Subcutaneous abdominal adipose tissue (tissue), 5 donors: ENCODE measurements at regions not wholly inside any gene's neighbourhood (a gene's known extent, or its start where the extent isn't known, plus 50 kb on each side); places are given as distances from the start of the nearest gene placed in this dataset.

Experiments used
- H3K27ac ChIP-seq: one replicate; pipeline ENCODE4 v1.7.0; 2013; ENCODE audit warnings: low read depth, mild to moderate bottlenecking, inconsistent platforms, low read length, moderate library complexity
- H3K27me3 ChIP-seq, 5 donors: one replicate each; pipeline ENCODE4 v1.7.0; 2013; ENCODE audit warnings: low read length in 5 of 5, inconsistent platforms in 1 of 5; ENCODE audit not compliant: control insufficient read depth in 5 of 5, insufficient read depth in 4 of 5
- H3K36me3 ChIP-seq, 5 donors: one replicate each; pipeline ENCODE4 v1.7.0; 2013; ENCODE audit warnings: low read length in 5 of 5; ENCODE audit not compliant: control insufficient read depth in 5 of 5, insufficient read depth in 5 of 5
- H3K4me1 ChIP-seq, 5 donors: one replicate each; pipeline ENCODE4 v1.7.0; 2013; ENCODE audit warnings: low read length in 5 of 5, mild to moderate bottlenecking in 3 of 5, moderate library complexity in 1 of 5; ENCODE audit not compliant: control insufficient read depth in 5 of 5, insufficient read depth in 5 of 5
- H3K4me3 ChIP-seq, 5 donors: one replicate each; pipeline ENCODE4 v1.7.0; 2013; ENCODE audit warnings: low read length in 5 of 5, low read depth in 1 of 5
- H3K9ac ChIP-seq, 5 donors: one replicate each; pipeline ENCODE4 v1.7.0; 2013; ENCODE audit warnings: low read length in 5 of 5, mild to moderate bottlenecking in 4 of 5, moderate library complexity in 3 of 5
- H3K9me3 ChIP-seq, 5 donors: one replicate each; pipeline ENCODE4 v1.7.0; 2013; ENCODE audit warnings: low read length in 5 of 5; ENCODE audit not compliant: control insufficient read depth in 5 of 5
- donor health status: healthy.
- donor health status: healthy.
- donor health status: healthy.
- donor health status: healthy.
- donor health status: healthy.

GRCh38 chr9:134558124-134558905, 83.3 kb upstream of the COL5A1 start:
- no peak overlapping the region for H3K9ac ChIP-seq
- no peak overlapping the region for H3K4me3 ChIP-seq
- H3K27me3 ChIP-seq, result peaks cover 0 to 11% (median 0%) of the 10 kb centered on the region in 5 donors
- H3K36me3 ChIP-seq, result no peaks in the 10 kb centered on the region
- H3K27ac ChIP-seq, result no peak overlapping the region
- peaks cover 0 to under 1% (median 0%) of the 10 kb centered on the region in 5 donors for H3K9me3 ChIP-seq
- H3K4me1 ChIP-seq, result peaks cover 0 to 22% (median 10%) of the 10 kb centered on the region in 5 donors

- H3K27me3 ChIP-seq, result peaks cover 0 to 11% (median 0%) of the 10 kb centered on the region in 5 donors
- H3K9me3 ChIP-seq, result peaks cover 0 to 4% (median 0%) of the 10 kb centered on the region in 5 donors
- H3K9ac ChIP-seq, result no peak overlapping the region
- peaks cover 0 to 15% (median 8%) of the 10 kb centered on the region in 5 donors for H3K4me1 ChIP-seq
- no peak overlapping the region for H3K27ac ChIP-seq
- H3K4me3 ChIP-seq, result no peak overlapping the region
- H3K36me3 ChIP-seq, result no peaks in the 10 kb centered on the region
These were observed 82.6 kb upstream of the COL5A1 start for GRCh38 chr9:134559013-134559412.

GRCh38 chr9:134560206-134560605, 81.4 kb upstream of the COL5A1 start:
- Histone ChIP-seq H3K4me3 (no peak overlapping the region), H3K4me1 (peaks cover 0 to 3% (median 0%) of the 10 kb centered on the region in 5 donors), H3K9me3 (peaks cover 0 to 4% (median 0%) of the 10 kb centered on the region in 5 donors), H3K27ac (no peak overlapping the region), H3K9ac (no peak overlapping the region), H3K36me3 (no peaks in the 10 kb centered on the region), H3K27me3 (peaks cover 0 to under 1% (median 0%) of the 10 kb centered on the region in 5 donors)

GRCh38 chr9:134560654-134561053, 80.9 kb upstream of the COL5A1 start:
- Histone ChIP-seq H3K27me3 (no peaks in the 10 kb centered on the region), H3K9me3 (peaks cover 0 to 6% (median 0%) of the 10 kb centered on the region in 5 donors), H3K4me1 (no peaks in the 10 kb centered on the region), H3K36me3 (no peaks in the 10 kb centered on the region), H3K27ac (no peak overlapping the region), H3K9ac (no peak overlapping the region), H3K4me3 (no peak overlapping the region)

GRCh38 chr9:134561427-134562145, 80.0 kb upstream of the COL5A1 start:
- Histone ChIP-seq H3K9ac (no peak overlapping the region), H3K4me1 (no peaks in the 10 kb centered on the region), H3K27me3 (no peaks in the 10 kb centered on the region), H3K36me3 (no peaks in the 10 kb centered on the region), H3K27ac (no peak overlapping the region), H3K4me3 (no peak overlapping the region), H3K9me3 (peaks cover 0 to 7% (median 6%) of the 10 kb centered on the region in 5 donors)

- Histone ChIP-seq H3K4me3 (no peak overlapping the region), H3K36me3 (no peaks in the 10 kb centered on the region), H3K9me3 (peaks cover 5 to 13% (median 12%) of the 10 kb centered on the region in 5 donors), H3K27me3 (no peaks in the 10 kb centered on the region), H3K9ac (no peak overlapping the region), H3K27ac (no peak overlapping the region), H3K4me1 (no peaks in the 10 kb centered on the region)
These were observed 79.3 kb upstream of the COL5A1 start for GRCh38 chr9:134562146-134562849.

- no peak overlapping the region for H3K27ac ChIP-seq
These were observed 78.2 kb upstream of the COL5A1 start for GRCh38 chr9:134563397-134563796.

GRCh38 chr9:134564431-134565170, 77.0 kb upstream of the COL5A1 start:
- Histone ChIP-seq H3K4me1 (peaks cover 0 to 18% (median 9%) of the 10 kb centered on the region in 5 donors), H3K27ac (no peak overlapping the region), H3K27me3 (no peaks in the 10 kb centered on the region), H3K9me3 (peaks cover 5 to 16% (median 12%) of the 10 kb centered on the region in 5 donors), H3K4me3 (no peak overlapping the region), H3K9ac (no peak overlapping the region), H3K36me3 (no peaks in the 10 kb centered on the region)

More at GRCh38 chr9:134563397-134563796, 78.2 kb upstream of the COL5A1 start:
- Histone ChIP-seq H3K36me3 (no peaks in the 10 kb centered on the region), H3K9ac (no peak overlapping the region), H3K4me3 (no peak overlapping the region), H3K9me3 (peaks cover 5 to 16% (median 12%) of the 10 kb centered on the region in 5 donors), H3K27me3 (no peaks in the 10 kb centered on the region), H3K4me1 (peaks cover 0 to 9% (median 7%) of the 10 kb centered on the region in 5 donors)

GRCh38 chr9:134565316-134565915, 76.2 kb upstream of the COL5A1 start:
- no peak overlapping the region for H3K4me3 ChIP-seq
- no peak overlapping the region for H3K27ac ChIP-seq
- peaks cover 5 to 16% (median 12%) of the 10 kb centered on the region in 5 donors for H3K9me3 ChIP-seq
- H3K9ac ChIP-seq, result no peak overlapping the region
- H3K27me3 ChIP-seq, result no peaks in the 10 kb centered on the region
- H3K4me1 ChIP-seq, result peaks cover 0 to 24% (median 11%) of the 10 kb centered on the region in 5 donors
- no peaks in the 10 kb centered on the region for H3K36me3 ChIP-seq
